SIG-M5 treated with dmso at 0.1 percent for 504 hours (cell line): ENCODE measurements at regions not wholly inside any gene's neighbourhood (a gene's known extent, or its start where the extent isn't known, plus 50 kb on each side); places are given as distances from the start of the nearest gene placed in this dataset.

Experiments
- DNase-seq: peaks from one replicate; lab custom pipeline; 2025; ENCODE audit not compliant: unreplicated experiment; lab: John Stamatoyannopoulos, UW

- DNase-seq: no peak
Measured at GRCh38 chr14:85978582-85979250, 448.8 kb downstream of the FLRT2 start.

- no peak for DNase-seq
Measured at GRCh38 chr14:85974602-85975001, 444.7 kb downstream of the FLRT2 start.

- DNase-seq: no peak
Measured at GRCh38 chr14:85963486-85963885, 433.5 kb downstream of the FLRT2 start.

- no peak for DNase-seq
Measured at GRCh38 chr14:85960756-85961155, 430.8 kb downstream of the FLRT2 start.

- DNase-seq: no peak
Measured at GRCh38 chr14:85959063-85959462, 429.1 kb downstream of the FLRT2 start.

GRCh38 chr14:85958069-85958468, 428.1 kb downstream of the FLRT2 start:
- no peak for DNase-seq

GRCh38 chr14:85953265-85953664, 423.3 kb downstream of the FLRT2 start:
- DNase-seq: no peak

- no peak for DNase-seq
Measured at GRCh38 chr14:85948153-85948552, 418.2 kb downstream of the FLRT2 start.

GRCh38 chr14:85947461-85948139, 417.7 kb downstream of the FLRT2 start:
- no peak for DNase-seq

GRCh38 chr14:85943192-85943591, 413.2 kb downstream of the FLRT2 start:
- DNase-seq: no peak

- DNase-seq: no peak
Measured at GRCh38 chr14:85934886-85935254, 404.9 kb downstream of the FLRT2 start.

GRCh38 chr14:85934123-85934885, 404.4 kb downstream of the FLRT2 start:
- peak; percentile 49 for DNase-seq

- no peak for DNase-seq
Measured at GRCh38 chr14:85921241-85921640, 391.3 kb downstream of the FLRT2 start.

GRCh38 chr14:85917716-85918115, 387.8 kb downstream of the FLRT2 start:
- no peak for DNase-seq

- no peak for DNase-seq
Measured at GRCh38 chr14:85915711-85916110, 385.8 kb downstream of the FLRT2 start.

- no peak for DNase-seq
Measured at GRCh38 chr14:85912141-85912540, 382.2 kb downstream of the FLRT2 start.

GRCh38 chr14:85911044-85911443, 381.1 kb downstream of the FLRT2 start:
- DNase-seq: no peak

- DNase-seq: no peak
Measured at GRCh38 chr14:85909581-85909980, 379.6 kb downstream of the FLRT2 start.

- no peak for DNase-seq
Measured at GRCh38 chr14:85907536-85907935, 377.6 kb downstream of the FLRT2 start.

GRCh38 chr14:85897808-85898207, 367.9 kb downstream of the FLRT2 start:
- DNase-seq: no peak

GRCh38 chr14:85895603-85896002, 365.7 kb downstream of the FLRT2 start:
- no peak for DNase-seq

- no peak for DNase-seq
Measured at GRCh38 chr14:85892251-85892650, 362.3 kb downstream of the FLRT2 start.
